Heart right ventricle (tissue), 16 donors: ENCODE measurements at regions not wholly inside any gene's neighbourhood (a gene's known extent, or its start where the extent isn't known, plus 50 kb on each side); places are given as distances from the start of the nearest gene placed in this dataset.

Source experiments
- ATAC-seq, 8 donors: fragments of 200-7000 bp; cut with Tn5 transposase; one replicate each; pipeline ENCODE4 v1.9.1; 2020; ENCODE audit warnings: mild to moderate bottlenecking in 8 of 8, moderate library complexity in 8 of 8, moderate number of reproducible peaks in 1 of 8
- DNase-seq, 2 donors: peaks; one replicate each; pipeline ENCODE4 v3.0.0-alpha.2; 2020
- H3K27ac ChIP-seq, 10 donors: fragments of 200-600 bp; sonication (generic) in 2 of 10; one replicate each; pipeline versions ENCODE4 v1.5.0 to v1.8.0; 2020 to 2022; ENCODE audit warnings: mild to moderate bottlenecking in 3 of 10
- H3K27me3 ChIP-seq, 7 donors: fragments of 200-600 bp; one replicate each; pipeline ENCODE4 v1.8.0; 2021 to 2022; ENCODE audit warnings: mild to moderate bottlenecking in 2 of 7
- H3K36me3 ChIP-seq, 9 donors: fragments of 200-600 bp; sonication (generic) in 1 of 9; one replicate each; pipeline versions ENCODE4 v1.5.0 to v1.8.0; 2020 to 2022; ENCODE audit warnings: mild to moderate bottlenecking in 2 of 9
- H3K4me1 ChIP-seq, 9 donors: fragments of 200-600 bp; sonication (generic) in 1 of 9; one replicate each; pipeline versions ENCODE4 v1.5.0 to v1.8.0; 2020 to 2022; ENCODE audit warnings: mild to moderate bottlenecking in 4 of 9
- H3K4me3 ChIP-seq, 10 donors: fragments of 200-600 bp; sonication (generic) in 2 of 10; one replicate each; pipeline versions ENCODE4 v1.5.0 to v1.8.0; 2020 to 2022; ENCODE audit warnings: mild to moderate bottlenecking in 7 of 10, moderate library complexity in 2 of 10
- H3K9me3 ChIP-seq, 11 donors: fragments of 200-600 bp in 10 of 11; sonication (generic) in 2 of 11; one replicate each; pipeline versions ENCODE4 v1.5.0 to v1.8.0; 2013 to 2022; ENCODE audit warnings: mild to moderate bottlenecking in 2 of 11, control low read depth in 1 of 11, moderate library complexity in 1 of 11
- WGBS, 2 donors: extraction: QIAGEN DNeasy Blood & Tissue Kit; methylation state at CpG; one replicate each; pipeline ENCODE4 v1.1.7; 2013; ENCODE audit warnings: inconsistent platforms in 1 of 2; 5-methylcytosine and 5-hydroxymethylcytosine counted together
- intact Hi-C, 10 donors: fragments of 100-400 bp; cut with DNase I; formaldehyde crosslinking; loops; one replicate each; pipeline versions ENCODE4 v1.11.1 to v1.14.2; 2022
- TF ChIP-seq, protein P1 (sequence below), 9 donors: fragments of 200-600 bp; sonication (generic) in 2 of 9; IDR thresholded peaks; one replicate each; pipeline versions ENCODE4 v1.5.0 to v1.8.0; 2021 to 2022; ENCODE audit warnings: antibody characterized with exemption in 9 of 9, mild to moderate bottlenecking in 5 of 9, moderate library complexity in 1 of 9
- donor health status: Arrhythmogenic right ventricular cardiomyopathy.
- donor health status: ischemic (EF 13 %, LVEDD 7.1; RV severe dilation, severe dysfunction).
- donor health status: healthy with polysubstance abuse.
- donor health status: DM: no; HTN: yes; CAD: no.
- donor health status: DM: no; HTN: no; CAD: no.
- donor health status: ischemic (EF 25% LVEDD 6.9; RV normal size, moderate dysfunction).
- donor health status: ischemic (EF 25% LVEDD 5.7; RV mildly dilated, moderate dysfunction).
- donor health status: healthy.
- donor health status: DM: yes; HTN: yes; CAD: no.
- donor health status: Ischemic cardiomyopathy.
- donor health status: ischemic (EF 35%, LVEDD 5.7; RV mildly dilated, moderate dysfunction).
- donor health status: nonischemic (EF 11% LVEDD 7.7; RV severe dilation, severe dysfunction).
- donor health status: DM: yes; HTN: yes; CAD: no.
- donor health status: PGD.
- donor health status: ischemic (EF 29% LVEDD 5.4; RV normal size, mild dysfunction).
- donor health status: nonischemic (EF 23%, LVEDD 6.1; RV moderate dilation, normal function).

DNA sequence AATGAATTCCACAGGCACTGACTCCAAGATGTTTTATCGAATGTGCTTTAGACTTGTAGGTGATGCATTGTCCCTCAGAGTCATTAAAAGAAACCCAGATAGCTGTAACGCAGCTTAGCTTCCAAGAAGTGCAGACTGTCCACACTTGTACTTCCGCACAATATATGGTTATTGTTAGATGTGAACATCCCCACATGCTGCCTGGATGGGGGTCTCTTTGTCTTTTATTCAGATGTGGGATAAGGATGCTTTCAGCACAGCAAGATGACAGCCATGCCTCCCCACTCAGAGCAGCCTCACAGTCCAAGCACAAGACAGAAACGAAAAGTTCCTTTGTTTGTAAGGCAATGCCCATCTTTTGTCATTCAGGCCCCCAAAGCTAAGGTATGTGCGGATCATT lies 416.6 kb downstream of the HRH4 start:
- TF ChIP-seq, protein P1, sequence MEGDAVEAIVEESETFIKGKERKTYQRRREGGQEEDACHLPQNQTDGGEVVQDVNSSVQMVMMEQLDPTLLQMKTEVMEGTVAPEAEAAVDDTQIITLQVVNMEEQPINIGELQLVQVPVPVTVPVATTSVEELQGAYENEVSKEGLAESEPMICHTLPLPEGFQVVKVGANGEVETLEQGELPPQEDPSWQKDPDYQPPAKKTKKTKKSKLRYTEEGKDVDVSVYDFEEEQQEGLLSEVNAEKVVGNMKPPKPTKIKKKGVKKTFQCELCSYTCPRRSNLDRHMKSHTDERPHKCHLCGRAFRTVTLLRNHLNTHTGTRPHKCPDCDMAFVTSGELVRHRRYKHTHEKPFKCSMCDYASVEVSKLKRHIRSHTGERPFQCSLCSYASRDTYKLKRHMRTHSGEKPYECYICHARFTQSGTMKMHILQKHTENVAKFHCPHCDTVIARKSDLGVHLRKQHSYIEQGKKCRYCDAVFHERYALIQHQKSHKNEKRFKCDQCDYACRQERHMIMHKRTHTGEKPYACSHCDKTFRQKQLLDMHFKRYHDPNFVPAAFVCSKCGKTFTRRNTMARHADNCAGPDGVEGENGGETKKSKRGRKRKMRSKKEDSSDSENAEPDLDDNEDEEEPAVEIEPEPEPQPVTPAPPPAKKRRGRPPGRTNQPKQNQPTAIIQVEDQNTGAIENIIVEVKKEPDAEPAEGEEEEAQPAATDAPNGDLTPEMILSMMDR (IDR thresholded peaks at IDR 0.05): no peak
- intact Hi-C loops: loop anchor here (5.0 to 10.0 kb wide), 12 partner anchors 108 to 1020 kb away; partner anchors contain the start of gene ZNF521 (in 2 of the 10)
- H3K36me3 ChIP-seq: no peaks in the 10 kb centered on the region
- 71 to 73% methylated on average over 5 of the region's 5 CpGs for WGBS, 2 donors
- H3K27me3 ChIP-seq: peaks cover 0 to 3% (median 0%) of the 10 kb centered on the region in 7 donors
- ATAC-seq (no peak), DNase-seq (no peak)
- no peak overlapping the region for H3K27ac ChIP-seq
- no peak overlapping the region for H3K4me3 ChIP-seq
- peaks cover 0 to 10% (median 0%) of the 10 kb centered on the region in 9 donors for H3K4me1 ChIP-seq
- peaks cover 0 to 5% (median 0%) of the 10 kb centered on the region in 11 donors for H3K9me3 ChIP-seq

DNA sequence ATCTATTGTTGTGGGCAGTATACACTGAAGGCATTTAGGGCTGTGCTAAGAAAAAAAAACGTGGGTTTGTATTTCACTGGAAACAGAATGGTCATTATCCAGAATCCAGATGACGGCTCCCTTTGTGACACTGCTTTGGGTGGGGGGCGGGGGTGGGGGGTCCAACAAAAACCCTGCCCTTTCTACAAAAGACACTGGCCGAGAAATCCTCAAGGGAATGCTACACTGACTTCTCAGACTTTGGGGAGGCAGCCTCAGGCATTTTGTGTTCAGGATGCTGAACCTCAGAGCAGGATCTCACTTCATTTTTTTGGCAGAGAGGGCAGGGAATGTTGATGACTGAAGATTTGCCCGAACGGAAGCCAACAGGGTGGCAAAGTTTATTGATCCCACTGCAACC lies 417.1 kb downstream of the HRH4 start:
- DNase-seq (no peak), ATAC-seq (no peak)
- intact Hi-C loops: loop anchor here (5.0 to 10.0 kb wide), 12 partner anchors 107 to 1020 kb away; partner anchors contain the start of gene ZNF521 (in 2 of the 10)
- no peaks in the 10 kb centered on the region for H3K36me3 ChIP-seq
- TF ChIP-seq, protein P1 (IDR thresholded peaks at IDR 0.05): no peak
- 34 to 40% methylated on average over 6 of the region's 6 CpGs for WGBS, 2 donors
- H3K4me3 ChIP-seq: no peak overlapping the region
- H3K27me3 ChIP-seq: peaks cover 0 to 3% (median 0%) of the 10 kb centered on the region in 7 donors
- peaks cover 0 to 5% (median 0%) of the 10 kb centered on the region in 11 donors for H3K9me3 ChIP-seq
- H3K4me1 ChIP-seq: peaks cover 0 to 10% (median 0%) of the 10 kb centered on the region in 9 donors
- H3K27ac ChIP-seq: no peak overlapping the region

DNA sequence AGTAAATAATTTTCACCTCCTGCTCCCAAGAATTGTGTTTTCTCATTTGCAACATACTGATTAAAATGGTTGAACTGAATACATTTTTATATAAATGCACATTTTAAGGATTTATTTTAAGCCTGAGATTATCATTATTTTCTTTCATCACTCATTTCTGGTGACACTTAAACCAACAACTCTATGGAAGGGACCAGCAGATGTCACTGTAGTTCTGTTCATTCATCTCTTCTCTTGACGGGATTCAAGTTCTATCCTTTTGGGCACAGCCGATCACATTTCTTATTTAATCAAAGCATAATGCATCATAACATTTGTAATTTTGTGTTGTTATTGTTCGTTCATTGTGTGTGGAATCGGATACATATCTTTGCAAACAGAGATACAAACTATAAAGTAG lies 417.9 kb downstream of the HRH4 start:
- H3K4me3 ChIP-seq: no peak overlapping the region

DNA sequence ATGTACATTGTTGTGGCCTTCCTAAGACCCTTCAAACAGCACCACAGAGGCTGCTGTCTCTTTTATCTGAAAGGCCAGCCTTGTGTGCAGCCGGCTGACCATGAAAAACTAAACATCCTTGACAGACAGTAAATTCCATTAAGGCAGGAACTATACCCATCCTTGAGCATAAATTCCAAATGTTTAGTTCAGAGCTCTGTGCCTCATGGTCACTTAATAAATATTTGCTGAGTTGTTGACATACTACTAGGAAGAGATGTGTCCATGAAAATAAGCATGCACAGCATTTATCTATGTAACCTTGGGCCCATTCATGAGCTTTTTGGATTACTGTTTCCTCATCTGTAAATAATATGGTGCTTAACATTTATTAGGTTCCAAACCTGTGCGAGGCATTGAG lies 424.8 kb downstream of the HRH4 start:
- WGBS, 2 donors: 87% methylated on average over 2 of the region's 2 CpGs
- Histone ChIP-seq H3K9me3 (no peaks in the 10 kb centered on the region), H3K27me3 (no peaks in the 10 kb centered on the region), H3K4me1 (no peaks in the 10 kb centered on the region), H3K27ac (no peak overlapping the region), H3K36me3 (no peaks in the 10 kb centered on the region), H3K4me3 (no peak overlapping the region)
- ATAC-seq (no peak), DNase-seq (no peak)
- TF ChIP-seq, protein P1 (IDR thresholded peaks at IDR 0.05): no peak
- intact Hi-C loops: loop anchor here in 3 of 10 donors (10.0 kb wide), 2 partner anchors 140 to 470 kb away; partner anchors contain the start of gene ZNF521 (in 3 of the 3)

More for the DNA sequence above, 417.9 kb downstream of the HRH4 start:
- peaks cover 0 to 10% (median 0%) of the 10 kb centered on the region in 9 donors for H3K4me1 ChIP-seq
- H3K27ac ChIP-seq: no peak overlapping the region
- DNase-seq (peak in 1 of 2 donors; percentile 39), ATAC-seq (peak in 7 of 8 donors; percentile 59 to 77 (median 63))
- intact Hi-C loops: loop anchor here (2.0 to 10.0 kb wide), 14 partner anchors 107 to 1019 kb away; partner anchors contain the start of gene ZNF521 (in 2 of the 10)
- H3K36me3 ChIP-seq: no peaks in the 10 kb centered on the region
- TF ChIP-seq, protein P1 (IDR thresholded peaks at IDR 0.05): peak; percentile 26 to 84 (median 65)
- H3K9me3 ChIP-seq: peaks cover 0 to 5% (median 0%) of the 10 kb centered on the region in 11 donors
- H3K27me3 ChIP-seq: peaks cover 0 to 3% (median 0%) of the 10 kb centered on the region in 7 donors
- 13 to 15% methylated on average over 4 of the region's 4 CpGs for WGBS, 2 donors
